ENCODE measurements at regions not wholly inside any gene's neighbourhood (a gene's known extent, or its start where the extent isn't known, plus 50 kb on each side); places are given as distances from the start of the nearest gene placed in this dataset.

- no peak for DNase-seq (ENCODE audit: low read depth)
Measured at GRCh38 chr3:150216866-150217600, 191.1 kb upstream of the TSC22D2 start.

DNA sequence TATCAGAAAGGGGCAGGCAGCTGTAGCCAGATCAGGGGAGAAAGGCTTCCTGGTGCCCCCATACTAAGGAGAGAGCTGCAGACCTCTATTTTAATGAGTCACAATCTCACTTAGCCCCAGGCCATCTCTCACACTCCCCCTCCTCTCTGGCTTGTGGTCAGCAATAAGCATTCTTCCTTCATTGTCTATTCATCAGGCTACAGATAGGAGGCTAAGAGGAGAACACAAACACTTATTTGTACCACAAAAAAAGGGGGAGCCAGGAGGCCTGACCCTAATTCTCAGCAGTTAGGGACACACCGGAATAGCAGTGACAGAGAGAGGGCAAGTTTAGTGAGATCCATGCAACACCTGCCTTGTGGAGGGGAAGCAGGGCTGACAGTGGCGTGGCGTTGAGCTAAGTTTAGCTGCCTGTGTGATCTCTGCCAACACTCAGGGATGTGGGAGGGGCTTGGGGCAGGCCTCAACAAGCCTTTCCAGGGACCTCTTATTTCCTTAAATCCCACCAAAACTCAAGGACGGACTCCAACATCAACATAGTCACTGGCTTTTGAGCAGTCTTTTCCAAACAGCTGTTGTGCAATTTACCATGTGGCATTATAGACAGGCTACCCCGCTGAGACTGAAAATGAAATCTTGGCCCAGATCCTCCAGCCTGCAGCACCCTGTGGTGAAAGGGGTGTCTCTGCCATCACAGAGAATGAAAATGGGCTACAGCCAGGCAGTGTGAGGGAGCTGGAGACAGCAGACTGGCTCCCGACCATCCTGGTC is 191.9 kb upstream of the TSC22D2 start:
- DNase-seq (ENCODE audit: low read depth): no peak

GRCh38 chr3:150215616-150216015 is 192.5 kb upstream of the TSC22D2 start:
- DNase-seq (ENCODE audit: low read depth): no peak

DNA sequence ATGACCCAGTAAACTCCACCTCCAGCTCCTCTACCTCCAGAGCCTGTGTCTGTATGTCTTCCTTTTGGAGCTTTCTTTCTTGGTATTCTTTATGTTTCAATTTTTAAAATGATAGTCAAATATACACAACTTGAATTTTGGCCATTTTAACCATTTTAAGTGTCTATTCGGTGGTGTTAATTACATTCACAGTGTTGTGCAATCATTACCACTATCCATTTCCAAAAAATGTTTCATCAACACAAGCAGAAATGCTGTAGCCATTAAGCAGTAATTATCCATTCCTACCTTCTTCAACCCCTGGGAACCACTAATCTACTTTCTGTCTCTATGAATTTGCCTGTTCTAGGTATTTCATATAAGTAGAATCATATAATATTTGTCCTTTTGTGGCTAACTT is 194.5 kb upstream of the TSC22D2 start:
- no peak for DNase-seq (ENCODE audit: low read depth)

- no peak for DNase-seq (ENCODE audit: low read depth)
Measured at GRCh38 chr3:150210461-150211110, 197.5 kb upstream of the TSC22D2 start.

GRCh38 chr3:150203273-150203672 is 204.8 kb upstream of the TSC22D2 start:
- no peak for DNase-seq (ENCODE audit: low read depth)

DNA sequence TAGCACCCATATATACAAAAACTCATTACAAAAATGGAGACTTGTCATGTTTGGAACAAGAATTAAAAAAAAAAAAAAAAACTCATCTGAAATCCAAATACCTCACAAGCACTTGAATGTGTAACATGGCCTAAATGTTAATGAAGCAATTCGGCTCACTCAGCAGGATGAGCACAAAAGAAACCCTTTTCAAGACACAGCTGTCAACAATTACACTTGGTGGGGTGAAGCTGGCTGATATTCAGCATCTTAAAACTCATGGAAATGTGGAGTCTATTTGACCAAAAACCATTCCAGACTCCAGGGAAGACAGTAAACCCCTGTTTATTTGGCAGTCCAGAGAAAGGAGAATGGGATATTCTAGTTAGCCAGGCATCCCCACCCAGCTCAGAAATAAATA is 205.4 kb upstream of the TSC22D2 start:
- DNase-seq (ENCODE audit: low read depth): no peak

DNA sequence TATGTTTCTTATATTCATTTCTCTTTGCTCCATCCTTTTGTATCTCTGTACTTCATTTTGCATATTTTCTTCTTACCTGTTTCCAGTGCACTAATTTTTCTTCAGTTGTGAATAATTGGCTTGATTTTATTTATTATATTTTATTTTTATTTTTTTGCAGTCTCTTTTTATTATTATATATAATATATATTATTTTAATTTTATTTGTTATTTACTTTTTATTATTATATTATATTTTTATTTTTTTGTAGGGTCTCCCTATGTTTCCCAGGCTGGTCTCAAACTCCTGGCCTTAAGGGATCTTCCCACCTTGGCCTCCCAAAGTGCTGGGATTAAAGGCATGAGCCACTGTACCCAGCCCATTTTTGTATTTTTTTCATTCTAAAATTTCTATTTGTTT is 213.1 kb upstream of the TSC22D2 start:
- no peak for DNase-seq (ENCODE audit: low read depth)

DNA sequence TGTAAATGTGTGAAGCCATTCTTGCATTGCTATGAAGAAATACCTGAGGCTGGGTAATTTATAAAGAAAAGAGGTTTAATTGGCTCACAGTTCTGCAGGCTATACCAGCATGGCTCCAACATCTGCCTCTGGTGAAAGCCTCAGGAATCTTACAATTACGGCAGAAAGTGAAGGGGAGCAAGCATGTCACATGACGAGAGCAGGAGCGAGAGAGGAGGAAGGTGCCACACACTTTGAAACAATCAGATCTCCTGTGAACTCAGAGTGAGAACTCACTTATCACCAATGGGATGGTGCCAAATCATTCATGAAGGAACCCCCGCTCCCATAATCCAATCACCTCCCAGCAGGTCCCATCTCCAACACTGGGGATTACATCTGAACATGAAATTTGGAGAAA is 213.6 kb upstream of the TSC22D2 start:
- DNase-seq (ENCODE audit: low read depth): no peak

DNA sequence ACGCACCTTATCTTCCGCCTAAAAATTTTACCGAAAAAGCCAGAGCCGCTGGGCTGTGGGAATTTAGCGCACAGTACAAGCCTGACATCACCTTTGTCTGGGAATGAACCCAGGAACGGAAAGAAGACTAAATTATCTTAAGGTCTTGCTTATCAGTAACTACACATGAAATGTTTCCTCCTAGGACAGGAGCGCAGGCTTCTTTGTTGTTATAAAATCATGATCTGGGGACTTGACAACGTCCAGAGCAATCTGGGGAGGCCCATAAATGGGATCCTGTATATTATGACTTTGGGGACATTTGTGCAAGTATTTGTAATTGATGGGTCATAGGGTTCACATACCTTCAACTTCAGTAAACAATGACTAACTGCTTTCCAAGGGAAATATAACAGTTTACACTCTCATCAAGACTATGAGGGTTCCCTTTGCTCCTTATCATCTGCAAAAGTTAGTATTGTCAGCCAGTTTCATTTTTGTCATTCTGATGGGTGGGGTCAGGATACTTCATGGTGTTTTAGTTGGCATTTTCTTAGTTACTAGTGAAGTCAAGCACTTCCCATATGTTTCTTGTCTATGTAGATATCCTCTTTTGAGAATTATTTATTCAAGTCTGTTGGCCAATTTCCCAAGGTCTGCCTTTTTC is 213.9 kb upstream of the PFN2 start:
- no peak for DNase-seq (ENCODE audit: low read depth)

GRCh38 chr3:150183678-150184425 is 213.2 kb upstream of the PFN2 start:
- DNase-seq (ENCODE audit: low read depth): peak; percentile 70

- peak; percentile 27 for DNase-seq (ENCODE audit: low read depth)
Measured at GRCh38 chr3:150180334-150180733, 209.6 kb upstream of the PFN2 start.

DNA sequence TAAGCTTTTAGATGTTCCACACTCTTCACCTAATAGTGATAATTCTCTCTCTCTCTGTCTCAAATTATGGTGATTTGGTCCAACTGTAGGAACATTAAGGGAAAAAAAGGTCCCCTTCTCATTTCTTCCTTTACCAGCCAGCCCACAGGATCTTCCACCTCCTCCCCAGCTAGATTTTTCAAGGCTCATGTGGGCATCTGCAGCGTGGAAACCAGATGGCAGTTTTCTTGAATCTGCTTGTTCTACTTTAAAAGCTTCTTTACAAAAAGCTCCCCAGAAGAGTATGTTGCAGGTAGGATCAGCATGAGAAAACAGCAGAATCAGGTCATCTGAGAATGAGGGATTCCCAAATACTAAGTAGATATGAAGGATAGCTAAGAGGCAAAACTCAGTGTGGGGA is 208.6 kb upstream of the PFN2 start:
- DNase-seq (ENCODE audit: low read depth): no peak

GRCh38 chr3:150177673-150178381 is 207.1 kb upstream of the PFN2 start:
- DNase-seq (ENCODE audit: low read depth): no peak

DNA sequence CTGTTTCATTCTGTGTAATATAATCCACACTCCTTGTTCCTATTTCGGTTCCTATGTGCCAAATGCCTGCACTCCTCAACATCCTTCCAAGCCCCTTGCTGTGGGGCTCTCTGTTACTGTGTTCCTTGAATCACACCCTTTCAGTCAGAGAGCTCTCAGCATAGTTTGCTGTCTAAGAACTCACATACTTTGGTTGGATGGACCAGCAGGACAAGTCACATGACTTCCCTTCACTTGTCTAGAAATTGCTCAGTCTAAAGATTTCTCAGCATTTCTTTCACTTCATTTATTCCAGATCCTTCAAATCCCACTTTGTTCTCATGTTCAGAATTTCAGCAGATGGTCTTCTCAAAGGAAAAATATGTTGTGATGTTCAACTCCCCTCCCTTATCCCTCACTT is 203.5 kb upstream of the PFN2 start:
- no peak for DNase-seq (ENCODE audit: low read depth)

GRCh38 chr3:150172356-150172755 is 201.7 kb upstream of the PFN2 start:
- no peak for DNase-seq (ENCODE audit: low read depth)

DNA sequence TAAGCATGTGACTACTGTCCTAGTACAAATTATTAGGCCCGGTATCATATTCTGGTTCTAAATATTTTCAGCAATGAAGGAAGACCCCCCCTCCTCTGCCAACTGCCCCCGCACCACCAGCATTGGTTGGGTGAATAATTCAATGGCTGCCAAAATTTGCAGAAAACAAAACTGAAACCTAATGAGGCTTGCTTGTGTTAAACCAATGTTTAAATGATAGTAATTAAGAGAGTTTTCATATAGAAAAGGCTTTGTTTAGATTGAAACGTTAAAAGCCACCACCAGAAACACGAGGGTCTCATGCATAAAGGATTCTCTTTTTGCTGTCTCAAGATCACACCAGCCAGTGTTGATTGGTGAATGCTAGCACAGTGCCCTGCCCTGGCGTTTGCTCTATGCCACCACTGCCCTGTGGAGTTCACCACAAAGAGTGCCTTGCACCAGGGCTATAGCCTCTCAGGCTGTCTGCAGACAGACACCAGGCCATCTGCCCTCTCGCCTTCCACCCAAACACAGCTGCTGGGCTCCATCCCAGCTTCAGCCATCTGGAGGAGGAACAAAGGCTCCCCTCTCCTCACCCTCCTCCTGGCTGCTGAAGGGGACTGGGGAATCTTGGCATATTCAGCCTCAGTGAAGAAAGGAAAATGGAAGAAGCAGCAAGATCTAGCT is 200.3 kb upstream of the PFN2 start:
- no peak for DNase-seq (ENCODE audit: low read depth)

DNA sequence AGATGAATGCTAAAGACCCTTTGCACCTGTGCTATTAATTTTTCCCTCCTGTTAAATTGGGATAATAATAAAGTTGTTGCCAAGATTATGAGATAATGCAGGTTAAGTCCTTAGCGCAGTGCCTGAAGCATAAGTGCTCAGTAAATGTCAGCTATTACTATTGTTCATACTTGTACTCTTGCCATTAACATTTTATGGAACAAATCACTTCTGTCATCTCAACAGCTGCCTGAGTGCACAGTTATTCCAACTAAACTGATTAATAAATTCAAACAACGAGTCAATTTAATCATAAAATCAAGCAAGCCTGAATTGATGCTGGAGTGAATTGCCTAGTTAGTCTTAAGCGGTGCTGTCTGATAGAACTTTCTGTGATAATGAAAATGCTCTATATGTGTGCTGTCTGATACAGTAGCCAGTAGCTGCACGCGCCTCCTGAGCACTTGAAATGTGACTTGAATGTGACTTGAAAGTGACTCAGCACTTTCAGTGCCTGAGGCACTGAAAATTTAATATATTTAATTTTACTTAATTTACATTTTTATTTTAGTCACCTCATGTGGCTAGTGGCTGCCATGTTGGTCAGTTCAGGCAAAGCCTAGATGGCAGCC is 198.7 kb upstream of the PFN2 start:
- no peak for DNase-seq (ENCODE audit: low read depth)

GRCh38 chr3:150168698-150169097 is 198.0 kb upstream of the PFN2 start:
- no peak for DNase-seq (ENCODE audit: low read depth)

DNA sequence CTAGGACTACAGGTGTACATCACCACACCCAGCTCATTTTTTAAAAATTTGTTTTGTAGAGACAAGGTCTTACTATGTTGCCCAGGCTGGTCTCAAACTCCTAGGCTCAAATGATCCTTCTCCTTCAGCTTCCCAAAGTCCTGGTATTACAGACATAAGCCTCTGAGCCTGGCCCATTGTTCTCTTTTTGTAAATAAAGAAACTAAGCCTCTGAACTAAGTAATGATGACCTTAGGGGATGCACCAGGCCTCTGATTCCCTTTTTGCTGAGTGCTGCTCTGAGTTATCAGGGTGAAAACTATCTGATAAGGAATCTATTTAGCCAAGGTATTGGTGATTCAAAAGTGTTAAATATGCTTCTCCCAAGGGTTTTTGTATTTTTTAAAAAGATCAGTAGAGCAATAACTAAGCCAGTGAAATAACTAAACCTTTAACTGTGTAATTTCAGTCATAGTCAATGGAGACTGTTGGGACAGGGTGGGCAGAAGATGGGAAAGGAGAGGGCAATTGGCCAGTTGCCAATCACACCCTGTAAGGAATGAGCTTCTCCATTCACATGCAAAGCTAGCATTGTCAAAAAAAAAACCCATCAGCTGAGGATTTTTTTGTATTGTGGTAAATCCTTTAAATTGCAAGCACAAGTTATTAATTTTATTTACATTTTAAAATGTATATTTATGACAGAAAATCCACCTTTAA is 194.8 kb upstream of the PFN2 start:
- DNase-seq (ENCODE audit: low read depth): no peak
